Breast epithelium (tissue), 4 donors: ENCODE measurements at regions not wholly inside any gene's neighbourhood (a gene's known extent, or its start where the extent isn't known, plus 50 kb on each side); places are given as distances from the start of the nearest gene placed in this dataset.

ENCODE experiments used
- DNase-seq, 2 donors: peaks; one replicate each; pipeline ENCODE4 v3.0.0-alpha.2; 2019; ENCODE audit warnings: low spot score in 2 of 2
- H3K27ac ChIP-seq, 2 donors: fragments of 200-600 bp; sonication (generic) in 1 of 2; one replicate each; pipeline ENCODE4 v1.5.1; 2016 to 2019; ENCODE audit warnings: mild to moderate bottlenecking in 1 of 2
- H3K27me3 ChIP-seq, 2 donors: fragments of 200-600 bp; sonication (generic) in 1 of 2; one replicate each; pipeline versions ENCODE4 v1.5.1 to v1.6.0; 2017 to 2019; ENCODE audit warnings: control low read depth in 1 of 2, mild to moderate bottlenecking in 1 of 2
- H3K36me3 ChIP-seq: fragments of 200-600 bp; one replicate; pipeline ENCODE4 v1.5.1; 2019
- H3K4me1 ChIP-seq, 2 donors: fragments of 200-600 bp; sonication (generic); one replicate each; pipeline ENCODE4 v1.5.1; 2016 to 2019; ENCODE audit warnings: control low read depth in 1 of 2
- H3K4me3 ChIP-seq, 3 donors: fragments of 200-600 bp; sonication (generic); 1 replicate in 2 of 3; 2 replicates in 1 of 3; pipeline ENCODE4 v1.5.1; 2016 to 2019; ENCODE audit warnings: mild to moderate bottlenecking in 3 of 3, moderate library complexity in 2 of 3
- H3K9me3 ChIP-seq, 2 donors: fragments of 200-600 bp; sonication (generic) in 1 of 2; one replicate each; pipeline ENCODE4 v1.5.1; 2016 to 2019; ENCODE audit warnings: control low read depth in 1 of 2
- CTCF ChIP-seq, 3 donors: fragments of 450-650 bp; IDR thresholded peaks; one replicate each; pipeline ENCODE4 v1.5.1; 2016 to 2017; ENCODE audit warnings: antibody characterized with exemption in 3 of 3, mild to moderate bottlenecking in 3 of 3, moderate library complexity in 3 of 3
- POLR2A ChIP-seq: fragments of 450-650 bp; IDR thresholded peaks from one replicate; pipeline ENCODE4 v1.6.1; 2016; ENCODE audit warnings: antibody characterized with exemption, mild to moderate bottlenecking, moderate library complexity
- POLR2AphosphoS5 ChIP-seq, 3 donors: sonication (generic); formaldehyde crosslinking; IDR thresholded peaks; one replicate each; pipeline ENCODE4 v1.6.1; 2017; ENCODE audit warnings: antibody characterized with exemption in 3 of 3
- intact Hi-C: fragments of 100-400 bp; cut with DNase I; formaldehyde crosslinking; loops from one replicate; pipeline ENCODE4 v1.15.1; 2023; ENCODE audit warnings: low total_unique reads

DNA sequence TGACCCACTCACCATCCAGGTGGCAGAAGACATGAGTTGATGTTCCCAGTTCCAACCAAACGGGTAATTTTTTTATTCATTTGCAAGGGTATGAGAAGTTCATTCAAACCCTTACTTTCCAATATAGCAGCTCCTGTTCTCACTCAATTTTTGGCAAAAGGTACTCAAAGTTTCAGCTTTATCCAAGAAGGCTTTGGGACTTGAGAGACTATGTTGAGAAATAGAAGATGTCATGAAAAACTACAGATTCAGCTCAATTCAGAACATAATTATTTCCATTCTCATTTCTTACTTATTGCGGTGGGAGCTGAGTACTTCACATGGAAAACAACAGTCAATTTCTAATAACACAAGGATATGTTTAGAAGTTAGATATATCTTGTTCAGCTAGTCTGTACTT is 162.3 kb downstream of the FNDC1 start:
- Histone ChIP-seq H3K4me3 (no peak overlapping the region), H3K27me3 (no peaks in the 10 kb centered on the region), H3K4me1 (no peaks in the 10 kb centered on the region), H3K27ac (no peak overlapping the region), H3K36me3 (no peaks in the 10 kb centered on the region), H3K9me3 (peaks cover 9 to 13% of the 10 kb centered on the region in 2 donors)
- intact Hi-C loops: no loop called here
- DNase-seq: no peak
- TF ChIP-seq CTCF (IDR thresholded peaks at IDR 0.05) (no peak), POLR2A (no peak), POLR2AphosphoS5 (IDR thresholded peaks at IDR 0.05) (no peak)

DNA sequence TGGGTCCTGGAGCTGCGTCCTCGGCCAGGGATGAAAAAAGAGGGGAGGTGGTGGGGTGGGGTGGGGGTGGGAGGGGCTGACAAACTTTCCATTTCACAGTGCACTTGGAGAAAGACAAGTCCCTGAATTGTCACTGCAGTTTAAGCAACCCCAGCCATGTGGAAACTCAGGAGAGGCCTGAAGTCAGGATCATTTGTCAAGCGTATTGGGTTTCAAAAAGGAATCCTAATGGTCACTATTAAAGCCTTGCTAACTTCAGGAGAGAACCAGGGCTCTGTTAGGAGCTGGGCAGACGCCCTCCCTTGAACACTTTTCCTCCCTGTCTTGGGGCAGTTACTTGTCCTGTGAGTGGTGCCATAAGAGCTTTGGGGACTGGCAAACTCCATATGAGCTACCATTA is 159.9 kb downstream of the FNDC1 start:
- DNase-seq: no peak
- Histone ChIP-seq H3K4me3 (no peak overlapping the region), H3K27me3 (no peaks in the 10 kb centered on the region), H3K4me1 (no peaks in the 10 kb centered on the region), H3K9me3 (peaks cover 5 to 9% of the 10 kb centered on the region in 2 donors), H3K36me3 (no peaks in the 10 kb centered on the region), H3K27ac (no peak overlapping the region)
- TF ChIP-seq CTCF (IDR thresholded peaks at IDR 0.05) (no peak), POLR2AphosphoS5 (IDR thresholded peaks at IDR 0.05) (no peak), POLR2A (no peak)
- intact Hi-C loops: no loop called here

GRCh38 chr6:159328052-159328451 is 158.9 kb downstream of the FNDC1 start:
- no peaks in the 10 kb centered on the region for H3K27me3 ChIP-seq
- no peak for TF ChIP-seq POLR2A
- TF ChIP-seq POLR2AphosphoS5 (IDR thresholded peaks at IDR 0.05): no peak
- TF ChIP-seq CTCF (IDR thresholded peaks at IDR 0.05): no peak
- no peaks in the 10 kb centered on the region for H3K4me1 ChIP-seq
- no peak overlapping the region for H3K27ac ChIP-seq
- no peak overlapping the region for H3K4me3 ChIP-seq
- H3K36me3 ChIP-seq: no peaks in the 10 kb centered on the region
- no peaks in the 10 kb centered on the region for H3K9me3 ChIP-seq
- intact Hi-C loops: no loop called here
- no peak for DNase-seq

DNA sequence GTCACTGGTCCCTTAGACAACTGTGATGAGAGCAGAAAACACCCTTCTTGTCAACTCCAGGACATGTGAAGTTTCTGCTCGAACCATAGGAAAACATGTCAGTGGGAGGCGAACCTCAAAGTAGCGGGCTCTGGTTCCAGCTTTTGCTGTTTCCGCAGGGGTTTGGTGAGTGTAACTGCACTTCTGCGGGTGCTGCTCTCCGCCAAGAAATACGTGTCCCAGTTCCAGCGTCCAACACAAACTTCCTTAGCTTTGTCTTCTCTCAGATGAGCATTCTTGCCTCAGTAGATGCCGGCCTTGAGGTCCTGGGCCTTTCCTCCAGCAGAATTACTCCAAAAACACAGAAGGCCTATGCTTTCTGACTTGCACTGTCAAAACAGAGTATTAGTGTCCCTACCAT is 156.3 kb downstream of the FNDC1 start:
- H3K4me1 ChIP-seq: no peaks in the 10 kb centered on the region

GRCh38 chr6:159324596-159324995 is 155.4 kb downstream of the FNDC1 start:
- H3K4me3 ChIP-seq: no peak overlapping the region
- no peaks in the 10 kb centered on the region for H3K27me3 ChIP-seq
- no peaks in the 10 kb centered on the region for H3K4me1 ChIP-seq
- no peak overlapping the region for H3K27ac ChIP-seq
- H3K9me3 ChIP-seq: no peaks in the 10 kb centered on the region
- intact Hi-C loops: no loop called here
- no peak for TF ChIP-seq POLR2A
- TF ChIP-seq POLR2AphosphoS5 (IDR thresholded peaks at IDR 0.05): no peak
- TF ChIP-seq CTCF (IDR thresholded peaks at IDR 0.05): no peak
- H3K36me3 ChIP-seq: no peaks in the 10 kb centered on the region
- DNase-seq: no peak

More for the DNA sequence above, 156.3 kb downstream of the FNDC1 start:
- Histone ChIP-seq H3K4me3 (no peak overlapping the region), H3K9me3 (no peaks in the 10 kb centered on the region), H3K36me3 (no peaks in the 10 kb centered on the region), H3K27me3 (no peaks in the 10 kb centered on the region), H3K27ac (no peak overlapping the region)
- DNase-seq: no peak
- intact Hi-C loops: loop anchor here (1.0 kb wide), 1 partner anchor 28 kb away; no protein-coding TSS in a partner anchor
- TF ChIP-seq POLR2A (no peak), POLR2AphosphoS5 (IDR thresholded peaks at IDR 0.05) (no peak)
